ENCODE measurements at regions not wholly inside any gene's neighbourhood (a gene's known extent, or its start where the extent isn't known, plus 50 kb on each side); places are given as distances from the start of the nearest gene placed in this dataset.
"Not testable (repeated sequence)": the region's sequence is repeated elsewhere in the genome, so short reads cannot be mapped to it uniquely, and the experiment has no call there.

DNA sequence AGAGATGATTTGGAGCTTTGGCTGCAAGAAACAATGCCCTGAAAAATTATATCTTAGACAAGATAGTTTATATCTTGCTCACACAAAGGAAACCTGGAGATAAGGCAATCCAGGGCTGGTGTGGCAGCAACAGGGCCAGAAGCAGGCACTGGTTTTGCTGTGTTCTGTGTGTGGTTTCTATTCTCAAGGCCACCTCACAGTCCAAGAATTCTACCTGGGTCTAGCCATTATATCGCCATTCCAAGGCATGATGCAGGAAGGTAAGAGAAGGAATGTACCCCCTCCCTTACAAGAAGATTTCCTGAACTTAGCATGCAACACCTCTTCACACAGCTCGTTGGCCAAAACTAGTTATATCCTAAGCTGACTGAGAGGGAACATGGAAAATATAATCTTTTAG is 74.5 kb upstream of the MEGF10 start:
- DNase-seq (ENCODE audit: low read depth in 2 of 2) = no peak

GRCh38 chr5:127216898-127217675 is 73.5 kb upstream of the MEGF10 start:
- DNase-seq (ENCODE audit: low read depth in 2 of 2) = no peak

DNA sequence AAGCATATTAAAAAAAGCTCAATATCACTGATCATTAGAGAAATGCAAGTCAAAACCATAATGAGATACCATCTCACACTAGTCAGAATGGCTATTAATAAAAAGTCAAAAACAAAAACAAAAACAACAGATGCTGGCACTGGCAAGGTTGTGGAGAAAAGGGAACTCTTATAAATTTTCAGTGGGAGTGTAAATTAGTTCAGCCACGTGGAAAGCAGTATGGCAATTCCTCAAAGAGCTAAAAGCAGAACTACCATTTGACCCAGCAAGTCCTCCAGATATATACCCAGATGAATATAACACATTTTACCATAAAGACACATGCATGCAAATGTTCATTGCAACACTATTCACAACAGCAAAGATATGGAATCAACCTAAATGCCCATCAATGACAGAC is 68.7 kb upstream of the MEGF10 start:
- not testable (repeated sequence) for DNase-seq (ENCODE audit: low read depth in 2 of 2)

DNA sequence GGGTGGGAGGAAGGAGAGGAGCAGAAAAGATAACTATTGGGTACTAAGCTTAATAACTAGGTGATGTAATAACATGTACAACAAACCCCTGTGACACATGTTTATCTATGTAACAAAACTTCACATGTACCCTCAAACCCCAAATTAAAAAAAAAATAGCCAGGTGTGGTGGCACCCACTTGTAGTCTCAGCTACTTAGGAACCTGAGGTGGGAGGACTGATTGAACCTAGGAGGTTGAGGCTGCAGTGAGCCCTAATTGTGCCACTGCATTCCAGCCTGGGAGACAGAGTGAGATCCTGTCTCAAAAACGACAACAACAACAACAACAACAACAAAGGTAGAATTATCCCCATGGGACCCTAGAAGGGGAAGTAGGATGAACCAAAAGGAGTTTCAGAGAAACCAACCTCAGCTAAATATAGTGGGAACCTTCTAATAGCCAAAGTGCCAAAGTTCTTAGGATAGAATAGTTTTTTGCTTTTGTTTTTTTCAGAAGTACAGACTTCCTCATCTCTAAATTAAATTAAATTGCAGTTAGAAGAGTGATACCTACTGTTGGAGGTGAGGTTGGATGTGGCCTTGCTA is 67.9 kb upstream of the MEGF10 start:
- not testable (repeated sequence) for DNase-seq (ENCODE audit: low read depth in 2 of 2)

GRCh38 chr5:127223256-127223974 is 67.2 kb upstream of the MEGF10 start:
- DNase-seq (ENCODE audit: low read depth in 2 of 2) = no peak

DNA sequence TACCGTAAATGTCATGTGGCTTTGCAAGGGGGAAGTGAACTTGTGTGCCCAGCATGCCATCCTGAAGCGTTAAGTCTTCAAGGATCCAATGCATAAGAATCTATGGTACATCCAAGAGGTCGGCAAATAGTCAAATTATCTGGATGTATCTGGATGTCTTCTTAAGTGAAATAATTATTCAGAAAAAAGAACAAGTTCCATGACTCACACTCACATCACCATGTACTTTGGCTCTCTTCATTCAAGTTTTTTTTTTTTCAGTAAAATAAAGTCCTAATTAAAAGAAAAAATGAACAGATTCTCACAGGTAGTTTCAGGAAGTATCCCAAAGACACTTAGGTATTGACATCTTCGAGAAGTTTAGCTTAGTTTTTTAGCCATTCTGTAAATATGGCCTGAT is 62.7 kb upstream of the MEGF10 start:
- DNase-seq (ENCODE audit: low read depth in 2 of 2) = no peak

- no peak for DNase-seq (ENCODE audit: low read depth in 2 of 2)
Observed at GRCh38 chr5:127228540-127229184, 61.9 kb upstream of the MEGF10 start.

DNA sequence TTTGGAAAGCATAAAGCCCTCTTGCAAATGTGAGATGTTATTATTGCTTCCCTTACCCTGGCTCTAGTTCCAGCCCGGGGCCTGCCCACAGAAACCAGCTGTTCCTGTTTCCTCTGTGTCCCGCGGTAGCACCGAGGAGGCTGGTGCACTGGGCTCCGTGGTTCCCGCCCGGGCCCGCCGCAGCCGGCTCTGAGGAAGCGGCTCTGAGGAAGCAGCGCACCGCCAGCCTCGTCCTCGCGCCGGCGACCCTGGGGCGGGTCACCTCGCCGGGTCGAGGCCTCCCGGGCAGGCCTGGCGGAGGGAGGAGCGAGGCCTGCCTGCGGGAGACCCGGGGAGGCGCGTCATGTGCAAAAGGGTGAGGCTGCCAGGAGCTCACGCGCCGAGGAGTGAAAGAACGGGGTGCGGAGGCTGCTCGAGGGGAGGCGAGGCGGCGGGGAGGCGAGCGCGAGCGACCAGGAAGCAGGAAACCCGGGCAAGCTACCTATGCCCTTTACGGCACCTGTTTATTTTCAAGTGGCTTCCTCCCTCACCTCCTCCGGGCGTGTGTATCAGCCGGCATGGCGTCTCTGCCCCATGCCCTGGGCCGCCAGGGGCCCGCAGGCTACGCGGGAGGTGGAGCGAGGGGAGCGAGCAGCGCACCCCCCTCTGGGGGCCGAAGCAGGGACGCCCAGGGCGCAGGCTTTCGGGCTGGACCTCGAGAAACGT is 61.3 kb upstream of the MEGF10 start:
- peak in 1 of 2 donors; percentile 6 for DNase-seq (ENCODE audit: low read depth in 2 of 2)

GRCh38 chr5:127231118-127231517 is 59.5 kb upstream of the MEGF10 start:
- no peak for DNase-seq (ENCODE audit: low read depth in 2 of 2)

DNA sequence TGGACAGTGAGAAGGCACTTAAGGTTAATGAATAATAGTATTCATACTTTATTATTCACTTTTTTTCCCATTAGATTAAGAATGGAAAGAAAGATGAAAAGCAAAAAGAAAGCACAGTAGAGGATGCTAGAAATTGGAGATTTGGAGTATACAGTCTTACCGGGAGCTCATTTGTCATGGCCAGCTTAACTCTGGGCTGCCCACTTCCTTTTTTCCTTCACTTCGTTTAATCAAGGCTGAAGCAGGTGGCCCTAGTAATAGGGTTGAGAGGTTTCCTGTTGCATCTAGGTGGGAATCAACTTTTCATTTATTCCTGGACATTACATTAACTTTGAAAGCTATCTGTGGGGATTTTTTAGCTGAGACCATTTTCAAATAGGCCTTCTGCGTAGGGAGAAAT is 57.0 kb upstream of the MEGF10 start:
- no peak for DNase-seq (ENCODE audit: low read depth in 2 of 2)

GRCh38 chr5:127235136-127235535 is 55.5 kb upstream of the MEGF10 start:
- DNase-seq (ENCODE audit: low read depth in 2 of 2) = no peak

- DNase-seq (ENCODE audit: low read depth in 2 of 2) = no peak
Observed at GRCh38 chr5:127236254-127236653, 54.3 kb upstream of the MEGF10 start.

Data from stimulated activated CD8-positive, alpha-beta memory T cell treated with anti-CD3 and anti-CD28 coated beads, Interleukin-7, amount 100 ng/mL, for 1 hour (primary cell).